HCT116 (cell line): ENCODE measurements at regions not wholly inside any gene's neighbourhood (a gene's known extent, or its start where the extent isn't known, plus 50 kb on each side); places are given as distances from the start of the nearest gene placed in this dataset.

Source experiments
- ATAC-seq: fragments of 200-7000 bp; cut with Tn5 transposase; 2 replicates; pipeline ENCODE4 v1.9.1; 2020; ENCODE audit warnings: mild to moderate bottlenecking, moderate library complexity
- BruUV-seq: library from RNA; stranded (reverse); fragments of 400-500 nt; replicated peaks from 2 replicates; lab custom pipeline; 2021; lab: Mats Ljungman, UMichigan
- CTCF ChIA-PET: fragments of 300-600 bp; sonication (Branson Sonifier 250); formaldehyde crosslinking; loops from one replicate; lab custom pipeline; 2021; ENCODE audit warnings: antibody characterized with exemption; lab: Charles Lee
- POLR2A ChIA-PET: fragments of 300-600, 350-600 bp; sonication (Branson Sonifier 250); formaldehyde crosslinking; loops from one replicate; lab custom pipeline; 2021; ENCODE audit warnings: antibody characterized with exemption; lab: Charles Lee
- RAD21 ChIA-PET, 2 experiments: fragments of 300-600 bp; sonication (Branson Sonifier 250); formaldehyde crosslinking; loops; one replicate each; lab custom pipeline; 2023; ENCODE audit warnings: low total read pairs in 2 of 2; ENCODE audit not compliant: uncharacterized antibody in 2 of 2, unreplicated experiment in 2 of 2, low non-redundant PET in 1 of 2; lab: Charles Lee
- DNase-seq: peaks from one replicate; pipeline ENCODE4 v3.0.0-alpha.2; 2010; ENCODE audit warnings: low read depth, low spot score
- H2AFZ ChIP-seq: fragments of 200-600 bp; shearing (Covaris generic), sonication (generic); 2 replicates; pipeline ENCODE4 v1.6.1; 2017; ENCODE audit warnings: low read depth, mixed run types, mixed read lengths, antibody characterized with exemption, low read length; ENCODE audit not compliant: poor library complexity, severe bottlenecking
- H3K27ac ChIP-seq: 2 replicates; pipeline ENCODE4 v1.5.1; 2012; ENCODE audit warnings: low read depth, low read length
- H3K27me3 ChIP-seq: fragments of 200-600 bp; sonication (generic); 2 replicates; pipeline ENCODE4 v1.6.1; 2016; ENCODE audit warnings: mixed run types, low read length, mixed read lengths; ENCODE audit not compliant: insufficient read depth
- H3K36me3 ChIP-seq, 2 experiments: fragments of 200-500 bp in 1 of 2; fragments of 200-600 bp in 1 of 2; sonication (Bioruptor generic) in 1 of 2; sonication (generic) in 1 of 2; 2 replicates each; pipeline versions ENCODE4 v1.5.1 to v1.6.1; 2014 to 2016; ENCODE audit warnings: low read length in 2 of 2, inconsistent platforms in 1 of 2, mixed read lengths in 1 of 2, mixed run types in 1 of 2; ENCODE audit not compliant: insufficient read depth in 2 of 2, control insufficient read depth in 1 of 2
- H3K4me1 ChIP-seq, 2 experiments: fragments of 200-600 bp in 1 of 2; sonication (generic) in 1 of 2; 2 replicates each; pipeline versions ENCODE4 v1.5.1 to v1.6.1; 2012 to 2017; ENCODE audit warnings: low read length in 2 of 2, inconsistent platforms in 1 of 2, mild to moderate bottlenecking in 1 of 2, mixed read lengths in 1 of 2, mixed run types in 1 of 2, moderate library complexity in 1 of 2; ENCODE audit not compliant: insufficient read depth in 2 of 2, control insufficient read depth in 1 of 2
- H3K4me2 ChIP-seq: fragments of 200-600 bp; sonication (generic); 2 replicates; pipeline ENCODE4 v1.6.1; 2017; ENCODE audit warnings: mixed run types, low read length, mixed read lengths
- H3K4me3 ChIP-seq, 2 experiments: fragments of 200-600 bp in 1 of 2; sonication (generic) in 1 of 2; replicated peaks in 1 of 2; 2 replicates each; pipeline ENCODE4 v1.5.1; 2011 to 2016; ENCODE audit warnings: low read length in 2 of 2, control low read depth in 1 of 2, low read depth in 1 of 2, mild to moderate bottlenecking in 1 of 2, mixed read lengths in 1 of 2, mixed run types in 1 of 2
- H3K79me2 ChIP-seq: fragments of 200-600 bp; sonication (generic); 2 replicates; pipeline ENCODE4 v1.6.1; 2017; ENCODE audit warnings: mild to moderate bottlenecking, mixed run types, low read length, moderate library complexity, mixed read lengths; ENCODE audit not compliant: insufficient read depth
- H3K9ac ChIP-seq: fragments of 200-600 bp; sonication (generic); 2 replicates; pipeline ENCODE4 v1.6.1; 2016; ENCODE audit warnings: low read length, mixed read lengths
- H3K9me2 ChIP-seq: fragments of 200-600 bp; sonication (generic), shearing (Covaris generic); 2 replicates; pipeline ENCODE4 v1.6.1; 2017; ENCODE audit warnings: mixed run types, mild to moderate bottlenecking, moderate library complexity; ENCODE audit not compliant: insufficient read depth
- H3K9me3 ChIP-seq, 2 experiments: fragments of 200-500 bp in 1 of 2; fragments of 200-600 bp in 1 of 2; sonication (Bioruptor generic) in 1 of 2; sonication (generic) in 1 of 2; 2 replicates each; pipeline ENCODE4 v1.6.1; 2014 to 2017; ENCODE audit warnings: low read length in 2 of 2, mixed read lengths in 2 of 2, inconsistent platforms in 1 of 2, low read depth in 1 of 2, mild to moderate bottlenecking in 1 of 2, mixed run types in 1 of 2, moderate library complexity in 1 of 2; ENCODE audit not compliant: control insufficient read depth in 1 of 2, insufficient read depth in 1 of 2
- H4K20me1 ChIP-seq: fragments of 200-600 bp; sonication (generic), shearing (Covaris generic); 2 replicates; pipeline ENCODE4 v1.6.1; 2017; ENCODE audit warnings: mixed run types, mild to moderate bottlenecking, moderate library complexity; ENCODE audit not compliant: insufficient read depth
- CBX3 ChIP-seq: IDR thresholded peaks from 2 replicates; pipeline ENCODE4 v1.6.1; 2012; ENCODE audit warnings: low read depth
- CEBPB ChIP-seq: IDR thresholded peaks from 2 replicates; pipeline ENCODE4 v1.6.1; 2012; ENCODE audit warnings: low read depth
- EGR1 ChIP-seq: IDR thresholded peaks from 2 replicates; pipeline ENCODE4 v1.6.1; 2012; ENCODE audit warnings: low read depth
- EZH2 ChIP-seq: fragments of 200-600 bp; sonication (generic); IDR thresholded peaks from 2 replicates; pipeline ENCODE4 v1.6.1; 2017; ENCODE audit warnings: antibody characterized with exemption, mixed run types
- EZH2phosphoT487 ChIP-seq: fragments of 200-600 bp; IDR thresholded peaks from 2 replicates; pipeline ENCODE4 v1.6.1; 2018; ENCODE audit warnings: antibody characterized with exemption, borderline replicate concordance
- FOSL1 ChIP-seq: IDR thresholded peaks from 2 replicates; pipeline ENCODE4 v1.6.1; 2012; ENCODE audit warnings: low read depth
- JUND ChIP-seq: IDR thresholded peaks from 2 replicates; pipeline ENCODE4 v1.6.1; 2012
- POLR2A ChIP-seq: IDR thresholded peaks from 2 replicates; pipeline ENCODE4 v1.7.0; 2011; ENCODE audit warnings: borderline replicate concordance; ENCODE audit not compliant: insufficient read depth, insufficient read length; ENCODE audit errors: extremely low read depth
- POLR2AphosphoS5 ChIP-seq: IDR thresholded peaks from 2 replicates; pipeline ENCODE4 v1.6.1; 2011; ENCODE audit warnings: mild to moderate bottlenecking, low read depth, low read length, moderate library complexity
- SIN3A ChIP-seq: IDR thresholded peaks from 2 replicates; pipeline ENCODE4 v1.6.1; 2012; ENCODE audit warnings: low read depth
- SP1 ChIP-seq: IDR thresholded peaks from 2 replicates; pipeline ENCODE4 v1.6.1; 2012; ENCODE audit warnings: low read depth
- TCF7L2 ChIP-seq: IDR thresholded peaks from 2 replicates; pipeline ENCODE4 v1.7.0; 2011; ENCODE audit warnings: borderline replicate concordance, inconsistent platforms; ENCODE audit not compliant: insufficient read depth, insufficient read length; ENCODE audit errors: extremely low read depth
- YY1 ChIP-seq: IDR thresholded peaks from 2 replicates; pipeline ENCODE4 v1.6.1; 2011; ENCODE audit warnings: low read length, low read depth, moderate library complexity, mild to moderate bottlenecking; ENCODE audit not compliant: insufficient replicate concordance; ENCODE audit errors: extremely low read depth
- ZFX ChIP-seq: fragments of 450-650 bp; IDR thresholded peaks from 2 replicates; pipeline ENCODE4 v1.6.1; 2017
- ZNF274 ChIP-seq: fragments of 200-500 bp; sonication (Bioruptor generic); IDR thresholded peaks from 2 replicates; pipeline ENCODE4 v1.6.1; 2014; ENCODE audit warnings: mild to moderate bottlenecking, low read depth, low read length, inconsistent platforms
- intact Hi-C: fragments of 100-400 bp; cut with micrococcal nuclease; formaldehyde crosslinking; loops from 2 replicates; pipeline ENCODE4 v1.10.0; 2022
- TF ChIP-seq, protein P1 (sequence below): IDR thresholded peaks from 2 replicates; pipeline ENCODE4 v1.6.1; 2012
- TF ChIP-seq, protein P2 (sequence below): IDR thresholded peaks from 2 replicates; pipeline ENCODE4 v1.6.1; 2011; ENCODE audit warnings: mild to moderate bottlenecking, low read length, moderate library complexity; ENCODE audit not compliant: insufficient replicate concordance; ENCODE audit errors: extremely low read depth
- TF ChIP-seq, protein P3 (sequence below): IDR thresholded peaks from 2 replicates; pipeline ENCODE4 v1.6.1; 2012
- TF ChIP-seq, protein P4 (sequence below): IDR thresholded peaks from 2 replicates; pipeline ENCODE4 v1.6.1; 2012; ENCODE audit warnings: low read depth

DNA sequence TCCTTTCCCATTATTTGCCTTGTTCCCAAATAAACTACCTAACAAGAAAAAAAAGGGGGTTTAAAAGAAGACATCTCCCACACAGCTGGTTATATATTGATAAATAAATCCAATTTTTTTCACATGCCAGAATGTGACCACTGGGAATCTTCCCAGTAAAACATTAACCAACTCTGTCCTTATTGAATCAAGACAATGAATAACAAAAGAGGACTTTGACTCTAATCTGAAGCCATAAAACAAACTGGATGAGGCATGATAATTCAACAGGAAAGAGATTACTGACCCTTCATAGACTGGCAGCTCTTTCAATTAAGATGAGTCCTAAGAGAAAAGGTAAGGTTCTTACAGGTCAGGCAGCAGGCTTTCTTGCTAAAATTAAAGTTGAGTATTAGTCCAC, 165.8 kb upstream of the CDH6 start:
- DNase-seq: no peak

More for the DNA sequence above, 165.8 kb upstream of the CDH6 start:
- RAD21 ChIA-PET: no interaction called here
- TF ChIP-seq EZH2 (no peak), CBX3 (no peak), JUND (no peak), YY1 (no peak), FOSL1 (no peak), POLR2A (no peak), SIN3A (no peak), EZH2phosphoT487 (no peak), TCF7L2 (no peak), POLR2AphosphoS5 (no peak), ZNF274 (no peak), CEBPB (no peak), SP1 (no peak), ZFX (no peak), EGR1 (no peak)
- TF ChIP-seq, protein P1, sequence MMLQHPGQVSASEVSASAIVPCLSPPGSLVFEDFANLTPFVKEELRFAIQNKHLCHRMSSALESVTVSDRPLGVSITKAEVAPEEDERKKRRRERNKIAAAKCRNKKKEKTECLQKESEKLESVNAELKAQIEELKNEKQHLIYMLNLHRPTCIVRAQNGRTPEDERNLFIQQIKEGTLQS: no peak
- TF ChIP-seq, protein P2, sequence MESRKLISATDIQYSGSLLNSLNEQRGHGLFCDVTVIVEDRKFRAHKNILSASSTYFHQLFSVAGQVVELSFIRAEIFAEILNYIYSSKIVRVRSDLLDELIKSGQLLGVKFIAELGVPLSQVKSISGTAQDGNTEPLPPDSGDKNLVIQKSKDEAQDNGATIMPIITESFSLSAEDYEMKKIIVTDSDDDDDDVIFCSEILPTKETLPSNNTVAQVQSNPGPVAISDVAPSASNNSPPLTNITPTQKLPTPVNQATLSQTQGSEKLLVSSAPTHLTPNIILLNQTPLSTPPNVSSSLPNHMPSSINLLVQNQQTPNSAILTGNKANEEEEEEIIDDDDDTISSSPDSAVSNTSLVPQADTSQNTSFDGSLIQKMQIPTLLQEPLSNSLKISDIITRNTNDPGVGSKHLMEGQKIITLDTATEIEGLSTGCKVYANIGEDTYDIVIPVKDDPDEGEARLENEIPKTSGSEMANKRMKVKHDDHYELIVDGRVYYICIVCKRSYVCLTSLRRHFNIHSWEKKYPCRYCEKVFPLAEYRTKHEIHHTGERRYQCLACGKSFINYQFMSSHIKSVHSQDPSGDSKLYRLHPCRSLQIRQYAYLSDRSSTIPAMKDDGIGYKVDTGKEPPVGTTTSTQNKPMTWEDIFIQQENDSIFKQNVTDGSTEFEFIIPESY: no peak
- TF ChIP-seq, protein P3, sequence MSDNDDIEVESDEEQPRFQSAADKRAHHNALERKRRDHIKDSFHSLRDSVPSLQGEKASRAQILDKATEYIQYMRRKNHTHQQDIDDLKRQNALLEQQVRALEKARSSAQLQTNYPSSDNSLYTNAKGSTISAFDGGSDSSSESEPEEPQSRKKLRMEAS: no peak
- TF ChIP-seq, protein P4, sequence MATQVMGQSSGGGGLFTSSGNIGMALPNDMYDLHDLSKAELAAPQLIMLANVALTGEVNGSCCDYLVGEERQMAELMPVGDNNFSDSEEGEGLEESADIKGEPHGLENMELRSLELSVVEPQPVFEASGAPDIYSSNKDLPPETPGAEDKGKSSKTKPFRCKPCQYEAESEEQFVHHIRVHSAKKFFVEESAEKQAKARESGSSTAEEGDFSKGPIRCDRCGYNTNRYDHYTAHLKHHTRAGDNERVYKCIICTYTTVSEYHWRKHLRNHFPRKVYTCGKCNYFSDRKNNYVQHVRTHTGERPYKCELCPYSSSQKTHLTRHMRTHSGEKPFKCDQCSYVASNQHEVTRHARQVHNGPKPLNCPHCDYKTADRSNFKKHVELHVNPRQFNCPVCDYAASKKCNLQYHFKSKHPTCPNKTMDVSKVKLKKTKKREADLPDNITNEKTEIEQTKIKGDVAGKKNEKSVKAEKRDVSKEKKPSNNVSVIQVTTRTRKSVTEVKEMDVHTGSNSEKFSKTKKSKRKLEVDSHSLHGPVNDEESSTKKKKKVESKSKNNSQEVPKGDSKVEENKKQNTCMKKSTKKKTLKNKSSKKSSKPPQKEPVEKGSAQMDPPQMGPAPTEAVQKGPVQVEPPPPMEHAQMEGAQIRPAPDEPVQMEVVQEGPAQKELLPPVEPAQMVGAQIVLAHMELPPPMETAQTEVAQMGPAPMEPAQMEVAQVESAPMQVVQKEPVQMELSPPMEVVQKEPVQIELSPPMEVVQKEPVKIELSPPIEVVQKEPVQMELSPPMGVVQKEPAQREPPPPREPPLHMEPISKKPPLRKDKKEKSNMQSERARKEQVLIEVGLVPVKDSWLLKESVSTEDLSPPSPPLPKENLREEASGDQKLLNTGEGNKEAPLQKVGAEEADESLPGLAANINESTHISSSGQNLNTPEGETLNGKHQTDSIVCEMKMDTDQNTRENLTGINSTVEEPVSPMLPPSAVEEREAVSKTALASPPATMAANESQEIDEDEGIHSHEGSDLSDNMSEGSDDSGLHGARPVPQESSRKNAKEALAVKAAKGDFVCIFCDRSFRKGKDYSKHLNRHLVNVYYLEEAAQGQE: no peak
- TF ChIP-seq, all 23 proteins: peak for 0
- intact Hi-C loops: no loop called here
- ATAC-seq: no peak
- no peaks in the 10 kb centered on the region for H4K20me1 ChIP-seq
- ChIA-PET CTCF (no interaction called here), POLR2A (no interaction called here)
- no peaks in the 10 kb centered on the region for H3K9me2 ChIP-seq
- peaks cover 0 to 16% of the 10 kb centered on the region in 2 experiments; a peak in 2 of 4 replicates for H3K9me3 ChIP-seq
- no peak overlapping the region for H3K9ac ChIP-seq
- no peaks in the 10 kb centered on the region for H3K27me3 ChIP-seq
- no peaks in the 10 kb centered on the region for H3K79me2 ChIP-seq
- no peak overlapping the region for H3K27ac ChIP-seq
- no peaks in the 10 kb centered on the region for H3K4me1 ChIP-seq
- no peak overlapping the region for H2AFZ ChIP-seq
- H3K36me3 ChIP-seq: no peaks in the 10 kb centered on the region
- no peak overlapping the region for H3K4me2 ChIP-seq
- BruUV-seq: no TSS peak
- H3K4me3 ChIP-seq: no peak overlapping the region
